GM18951 (cell line): ENCODE measurements at regions not wholly inside any gene's neighbourhood (a gene's known extent, or its start where the extent isn't known, plus 50 kb on each side); places are given as distances from the start of the nearest gene placed in this dataset.

ENCODE experiments used
- POLR2A ChIP-seq: IDR thresholded peaks from 4 replicates; pipeline ENCODE4 v1.6.1; 2011; ENCODE audit warnings: mild to moderate bottlenecking; ENCODE audit not compliant: insufficient read length, insufficient read depth; ENCODE audit errors: extremely low read depth
- in situ Hi-C: fragments of 300-500 bp; cut with MboI; formaldehyde crosslinking; loops from one replicate; pipeline ENCODE4 v1.12.0; 2022; ENCODE audit warnings: low sequenced_read_pairs, mixed read lengths, inconsistent platforms; ENCODE audit not compliant: unreplicated experiment

DNA sequence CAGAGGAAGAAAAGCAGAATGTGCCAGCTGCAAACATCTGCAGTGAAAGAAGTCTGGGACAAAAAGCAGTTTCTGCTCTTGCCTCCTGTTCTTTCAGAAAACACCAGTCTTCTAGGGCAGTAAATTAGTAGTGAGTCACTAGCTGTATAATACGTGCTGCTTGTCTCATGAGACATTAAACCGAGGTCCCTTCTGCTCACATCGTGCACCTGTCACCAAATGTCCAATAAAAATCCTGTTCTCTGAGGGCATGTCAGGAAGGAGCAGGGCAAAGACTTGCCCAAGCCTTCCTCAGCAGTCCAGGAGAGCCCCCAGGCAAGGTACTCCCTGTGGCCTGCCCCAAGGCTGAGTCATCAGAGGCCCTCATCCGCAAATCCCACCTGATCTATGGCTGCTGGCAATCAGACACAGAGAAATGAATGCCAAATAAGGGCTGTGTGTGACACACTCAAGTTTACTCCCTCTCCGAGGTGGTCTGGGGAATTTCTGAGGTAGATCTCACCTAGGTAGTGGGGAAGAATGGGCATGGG is 255.3 kb upstream of the SMARCA2 start:
- no peak for TF ChIP-seq POLR2A
- in situ Hi-C loops, result no loop called here

DNA sequence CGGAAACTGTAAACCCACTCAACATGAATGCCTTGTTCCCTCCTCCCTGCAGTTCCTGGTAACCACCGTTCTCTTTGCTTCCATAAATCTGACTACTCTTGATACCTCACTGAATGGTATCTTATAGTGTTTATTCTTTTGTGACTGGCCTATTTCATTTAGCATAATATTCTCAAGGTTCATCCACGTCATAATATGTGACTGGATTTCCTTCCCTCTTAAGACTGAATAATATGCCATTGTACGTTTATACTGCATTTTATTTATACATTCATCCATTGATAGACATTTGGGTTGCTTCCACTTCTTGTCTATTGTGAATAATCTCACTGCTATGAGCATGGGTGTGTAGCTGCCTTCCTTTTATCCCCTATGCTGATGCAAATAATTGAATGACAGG is 253.3 kb upstream of the SMARCA2 start:
- in situ Hi-C loops, result no loop called here
- TF ChIP-seq POLR2A, result no peak

DNA sequence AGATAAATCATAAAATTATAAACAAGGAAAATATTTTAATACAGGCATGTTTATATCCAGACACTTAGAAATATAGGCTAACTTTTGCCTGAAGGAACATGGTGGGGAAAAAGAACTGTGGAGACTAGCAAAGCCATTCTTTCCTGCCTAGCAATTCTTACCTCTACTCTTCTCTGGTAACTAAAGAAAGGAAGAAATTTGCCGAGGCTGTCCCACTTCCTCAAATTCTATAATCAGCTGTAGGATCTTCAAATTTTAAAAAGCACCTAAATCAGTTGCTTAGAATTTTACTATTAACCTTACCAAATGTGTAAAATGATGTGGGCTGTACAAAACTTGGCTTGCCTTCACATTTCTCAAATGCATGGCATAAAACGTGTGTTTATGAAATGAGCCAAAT is 249.1 kb upstream of the SMARCA2 start:
- TF ChIP-seq POLR2A, result no peak
- in situ Hi-C loops, result no loop called here

DNA sequence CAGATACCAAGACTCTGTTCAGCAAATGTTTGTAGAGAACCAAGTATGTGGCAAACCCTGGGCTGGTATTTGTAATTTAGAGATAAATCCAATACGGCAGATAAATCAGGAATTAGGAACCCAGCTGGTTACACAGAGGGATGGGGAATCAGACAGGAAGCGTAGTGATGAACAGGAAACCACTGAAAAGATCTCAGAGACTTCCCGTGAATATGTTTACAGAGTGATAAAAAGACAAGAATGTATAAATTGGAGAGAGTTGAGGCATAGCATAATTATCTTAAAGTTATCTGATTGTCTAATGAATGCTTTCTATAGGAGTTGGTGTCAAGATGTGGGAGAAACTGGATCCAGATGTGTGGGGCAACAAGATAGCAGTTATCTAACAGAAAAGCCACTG is 246.6 kb upstream of the SMARCA2 start:
- in situ Hi-C loops, result no loop called here
- TF ChIP-seq POLR2A, result no peak

DNA sequence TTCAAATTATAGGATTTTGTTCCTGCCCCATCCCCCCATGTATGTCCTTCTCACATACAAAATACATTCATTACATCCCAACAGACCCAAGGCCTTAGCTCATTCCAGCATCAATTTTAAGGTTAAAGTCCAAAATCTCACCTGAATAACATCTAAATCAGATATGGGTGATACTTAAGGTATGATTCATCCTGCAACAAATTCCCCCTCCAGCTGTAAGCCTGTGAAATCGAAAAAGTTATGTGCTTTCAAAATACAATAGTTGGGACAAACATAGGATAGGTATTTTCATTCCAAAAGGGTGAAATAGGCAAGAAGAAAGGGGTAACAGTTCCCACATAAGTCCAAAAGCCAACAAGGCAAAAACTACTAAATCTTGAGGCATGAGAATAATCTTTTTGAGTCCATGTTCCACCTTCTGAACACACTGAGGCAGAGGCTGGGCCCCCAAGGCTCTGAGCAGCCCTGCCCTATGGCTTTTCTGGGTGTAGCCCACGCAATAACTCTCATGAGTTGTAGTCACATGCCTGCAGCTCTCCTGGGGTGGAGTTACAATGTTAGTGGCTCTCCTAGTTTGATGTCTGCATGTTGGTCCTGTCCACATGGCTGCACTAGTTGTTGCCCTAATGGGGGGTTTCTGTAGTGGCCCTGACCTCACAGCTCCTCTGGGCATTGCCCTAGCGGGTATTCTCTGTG is 243.9 kb upstream of the SMARCA2 start:
- in situ Hi-C loops, result no loop called here
- TF ChIP-seq POLR2A, result no peak

DNA sequence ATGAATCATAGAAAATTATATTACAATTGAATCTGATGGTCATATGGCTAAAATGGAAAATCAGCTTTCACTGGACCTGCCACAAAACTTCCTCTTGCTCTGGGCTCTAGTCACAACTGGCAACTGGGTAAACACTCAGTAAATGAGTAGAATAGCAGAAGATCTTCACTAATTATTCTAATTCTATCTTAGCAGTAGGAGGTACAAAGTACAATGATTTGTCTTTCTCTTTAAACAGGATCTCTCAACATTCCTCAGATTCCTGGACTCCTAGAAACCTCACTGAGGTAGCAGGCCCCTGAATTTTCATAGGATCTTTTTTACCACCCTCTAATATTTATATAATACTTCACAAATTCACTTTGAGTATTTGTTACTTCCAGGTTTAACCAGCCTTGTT is 239.9 kb upstream of the SMARCA2 start:
- in situ Hi-C loops, result no loop called here
- TF ChIP-seq POLR2A, result no peak

DNA sequence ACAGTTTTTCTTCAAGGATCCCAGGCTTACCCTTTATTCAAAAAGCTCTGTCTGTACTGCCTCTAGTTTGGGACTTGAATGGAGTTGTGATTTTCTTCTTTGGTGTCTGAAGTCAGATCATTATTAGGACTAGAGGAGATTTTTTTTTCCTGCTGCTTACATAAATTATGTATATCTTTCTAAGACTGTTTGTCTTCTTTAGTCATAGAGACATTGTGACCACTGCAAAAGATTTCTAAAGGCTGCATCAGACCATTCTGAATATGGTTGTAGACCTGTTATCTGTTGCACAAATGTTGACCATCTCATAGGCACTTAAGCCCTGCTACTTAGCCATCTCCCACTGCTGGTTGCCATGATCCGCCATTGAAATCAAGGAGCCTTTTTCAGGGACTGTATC is 238.5 kb upstream of the SMARCA2 start:
- TF ChIP-seq POLR2A, result no peak
- in situ Hi-C loops, result no loop called here

DNA sequence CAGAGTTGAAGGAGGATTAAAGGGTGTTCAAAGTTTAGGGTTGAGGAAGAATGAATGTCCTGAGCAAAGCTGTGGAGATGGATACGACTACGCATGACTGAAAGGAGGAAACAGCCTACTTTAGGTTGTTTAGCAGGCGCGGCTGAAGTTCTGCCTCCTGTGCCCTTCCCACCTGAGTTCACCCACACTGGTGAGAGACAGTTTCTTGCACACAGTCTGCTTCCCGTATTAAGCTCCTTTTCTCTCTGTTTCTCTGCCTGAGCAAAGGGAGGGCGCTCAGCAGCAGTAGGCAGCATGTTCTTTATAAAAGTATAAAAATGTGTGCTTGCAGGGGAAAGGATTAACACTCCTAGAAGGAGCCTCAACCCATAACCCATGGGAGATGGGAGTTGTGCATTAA is 224.0 kb upstream of the SMARCA2 start:
- in situ Hi-C loops, result no loop called here
- no peak for TF ChIP-seq POLR2A

DNA sequence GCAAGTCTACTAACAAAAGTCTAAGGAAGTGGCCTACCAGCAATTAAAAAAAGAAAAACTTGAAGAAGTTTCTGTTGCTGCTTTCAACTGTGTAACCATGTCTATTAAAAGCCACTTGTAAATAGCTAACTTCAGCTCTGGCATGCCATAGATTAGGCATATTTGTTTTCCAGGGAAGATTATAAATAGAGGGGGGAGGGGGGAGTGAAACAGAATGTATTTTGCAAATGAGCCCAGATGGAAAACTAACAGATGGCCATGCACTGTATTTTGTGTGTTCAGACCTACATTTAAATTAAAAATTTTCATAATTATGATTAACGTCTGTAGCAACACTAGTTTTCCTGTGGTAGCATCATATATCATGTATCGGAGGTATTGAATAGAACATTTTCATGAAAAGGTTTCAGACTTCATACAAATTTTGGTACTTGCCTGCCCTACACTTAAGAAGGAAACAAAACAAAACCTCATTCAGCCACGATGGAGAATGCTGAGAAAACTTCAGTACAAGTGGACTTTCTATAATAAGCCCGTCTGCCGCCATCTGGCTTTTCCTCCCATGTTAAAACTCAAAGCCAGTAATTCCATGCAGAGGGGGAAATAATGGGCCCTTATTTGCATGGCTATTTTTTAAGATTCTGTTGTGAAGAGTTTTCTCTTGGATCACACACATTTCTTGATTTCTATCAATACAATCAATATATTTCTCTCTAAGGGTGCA is 220.4 kb upstream of the SMARCA2 start:
- in situ Hi-C loops, result no loop called here
- TF ChIP-seq POLR2A, result no peak

DNA sequence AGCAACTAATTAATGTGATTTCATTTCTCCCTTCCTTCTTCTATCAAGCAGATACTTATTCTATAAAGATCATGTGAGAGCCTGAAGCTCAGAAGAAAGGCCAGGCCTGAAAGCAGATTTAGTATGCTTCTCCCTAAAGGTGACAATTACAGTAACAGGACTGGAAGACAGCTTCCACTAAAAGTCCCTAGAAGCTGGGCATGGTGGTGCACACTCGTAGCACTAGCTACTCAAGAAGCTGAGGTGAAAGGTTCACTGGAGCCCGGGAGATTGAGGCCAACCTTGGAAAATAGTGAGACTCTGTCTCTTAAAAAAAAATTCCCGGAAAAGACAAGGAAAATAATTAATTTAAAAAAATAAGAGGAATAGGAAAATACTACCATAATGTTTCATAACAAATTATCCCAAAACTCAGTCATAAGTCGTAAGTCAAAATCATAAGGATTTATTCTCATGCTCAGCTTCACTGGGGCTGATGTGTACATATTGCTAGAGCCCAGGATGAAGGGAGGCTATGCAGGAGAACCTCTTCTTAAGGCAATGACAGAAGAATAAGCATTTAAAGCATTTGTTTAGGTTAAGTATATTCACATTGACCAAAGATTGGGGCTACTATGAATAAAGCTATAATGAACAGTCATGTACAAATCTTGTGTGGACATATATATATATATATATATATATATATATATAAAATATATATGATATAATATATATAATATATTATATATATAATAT is 210.8 kb upstream of the SMARCA2 start:
- TF ChIP-seq POLR2A, result no peak
- in situ Hi-C loops, result no loop called here

DNA sequence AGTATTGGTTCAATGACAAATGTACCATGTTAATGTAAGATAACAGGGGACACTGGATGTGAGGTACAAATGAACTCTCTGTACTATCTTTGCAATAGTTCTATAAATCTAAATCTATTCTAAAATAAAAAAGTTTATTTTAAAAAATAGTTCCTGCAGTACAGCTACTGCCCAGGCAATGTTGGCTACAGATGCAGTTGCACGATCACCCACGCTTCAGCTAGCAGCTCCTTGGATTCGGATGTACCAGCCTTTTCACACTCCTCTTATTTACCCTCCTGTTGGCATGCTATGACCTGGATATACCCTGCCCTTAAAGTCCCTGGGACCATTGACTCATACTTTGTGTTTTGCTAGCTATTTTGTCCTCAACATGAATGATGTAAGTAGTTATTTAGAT is 185.4 kb upstream of the SMARCA2 start:
- in situ Hi-C loops, result no loop called here
- TF ChIP-seq POLR2A, result no peak

DNA sequence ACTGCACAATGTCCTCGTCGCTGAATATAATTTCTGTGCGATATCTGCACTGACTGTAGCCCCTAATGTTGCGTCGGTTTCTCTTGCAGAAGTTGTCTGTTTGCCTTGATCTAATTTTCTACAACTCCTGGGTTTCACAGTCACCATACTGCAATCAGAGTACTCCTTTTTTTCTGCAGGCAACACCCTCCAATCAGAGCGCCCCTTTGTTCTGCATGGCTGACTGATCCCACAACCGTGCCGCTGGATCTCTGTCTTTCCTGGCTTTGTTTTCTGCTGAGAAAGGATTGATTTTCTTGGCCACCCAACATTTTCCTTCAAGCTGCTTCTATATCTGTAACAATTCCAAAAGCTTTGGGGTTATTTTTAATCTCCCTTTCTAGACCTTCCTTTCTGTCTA is 182.2 kb upstream of the SMARCA2 start:
- in situ Hi-C loops, result no loop called here
- TF ChIP-seq POLR2A, result no peak

DNA sequence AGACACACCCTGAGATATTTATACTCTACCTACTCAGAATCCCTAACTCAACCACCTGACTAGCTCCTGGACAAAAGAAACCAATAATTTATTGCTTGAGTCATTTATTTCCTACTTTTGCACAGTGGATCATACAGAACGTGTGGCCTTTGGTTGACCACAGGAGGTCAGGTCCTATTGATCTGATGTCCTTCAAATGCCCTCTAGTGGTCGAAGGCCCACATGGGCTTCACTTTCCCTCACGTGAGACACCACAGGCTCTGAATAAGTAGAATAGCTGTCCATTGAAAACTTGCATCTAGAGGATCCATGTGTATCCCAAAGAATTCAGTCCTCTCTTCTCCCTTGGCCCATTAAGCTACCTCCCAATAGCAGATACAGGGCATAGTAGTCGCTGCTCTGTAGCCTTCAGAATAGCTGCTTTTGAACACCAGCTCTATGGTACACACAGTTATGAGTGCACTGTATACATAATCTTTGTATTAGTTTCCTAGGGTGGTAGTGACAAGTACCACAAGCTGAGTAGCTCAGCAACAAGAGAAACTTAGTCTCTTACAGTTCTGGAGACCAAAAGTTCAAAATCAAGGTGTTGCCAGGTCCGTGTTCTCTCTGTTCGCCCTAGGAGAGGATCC is 177.6 kb upstream of the SMARCA2 start:
- in situ Hi-C loops, result no loop called here
- no peak for TF ChIP-seq POLR2A
